ENCODE measurements at regions not wholly inside any gene's neighbourhood (a gene's known extent, or its start where the extent isn't known, plus 50 kb on each side); places are given as distances from the start of the nearest gene placed in this dataset.

GRCh38 chr14:38105106-38105702 is 102.5 kb upstream of the SSTR1 start:
- Mint-ChIP-seq H3K4me1 (ENCODE audit: low read depth) (peaks cover 15% of the 10 kb centered on the region), H3K4me3 (no peak overlapping the region), H3K9me3 (ENCODE audit: insufficient read depth) (peaks cover 11% of the 10 kb centered on the region), H3K36me3 (ENCODE audit: low read depth) (peaks cover 11% of the 10 kb centered on the region), H3K27ac (no peak overlapping the region), H3K27me3 (ENCODE audit: low read depth) (no peaks in the 10 kb centered on the region)
- ChIA-PET POLR2A (no interaction called here), CTCF (no interaction called here)
- ATAC-seq = no peak
- no peak for DNase-seq

- Mint-ChIP-seq H3K27ac (peak overlapping the region; percentile 16), H3K4me3 (no peak overlapping the region), H3K36me3 (ENCODE audit: low read depth) (peaks cover 11% of the 10 kb centered on the region), H3K4me1 (ENCODE audit: low read depth) (peaks cover 15% of the 10 kb centered on the region), H3K9me3 (ENCODE audit: insufficient read depth) (peaks cover 8% of the 10 kb centered on the region), H3K27me3 (ENCODE audit: low read depth) (no peaks in the 10 kb centered on the region)
- DNase-seq = no peak
- ChIA-PET CTCF (no interaction called here), POLR2A (no interaction called here)
- ATAC-seq = peak; percentile 33
Observed at GRCh38 chr14:38107216-38107631, 100.5 kb upstream of the SSTR1 start.

- no peak for ATAC-seq
- ChIA-PET POLR2A (no interaction called here), CTCF (no interaction called here)
- Mint-ChIP-seq H3K9me3 (ENCODE audit: insufficient read depth) (peaks cover 7% of the 10 kb centered on the region), H3K4me3 (no peak overlapping the region), H3K36me3 (ENCODE audit: low read depth) (peaks cover 11% of the 10 kb centered on the region), H3K27me3 (ENCODE audit: low read depth) (no peaks in the 10 kb centered on the region), H3K4me1 (ENCODE audit: low read depth) (peaks cover 12% of the 10 kb centered on the region), H3K27ac (no peak overlapping the region)
- no peak for DNase-seq
Observed at GRCh38 chr14:38108681-38109080, 99.0 kb upstream of the SSTR1 start.

- Mint-ChIP-seq H3K9me3 (ENCODE audit: insufficient read depth) (peaks cover 7% of the 10 kb centered on the region), H3K36me3 (ENCODE audit: low read depth) (peaks cover 11% of the 10 kb centered on the region), H3K4me3 (no peak overlapping the region), H3K27me3 (ENCODE audit: low read depth) (no peaks in the 10 kb centered on the region), H3K4me1 (ENCODE audit: low read depth) (peaks cover 9% of the 10 kb centered on the region), H3K27ac (no peak overlapping the region)
- POLR2A ChIA-PET = no interaction called here
- DNase-seq = no peak
- CTCF ChIA-PET = no interaction called here
- ATAC-seq = no peak
Observed at GRCh38 chr14:38110258-38110657, 97.4 kb upstream of the SSTR1 start.

- ATAC-seq (no peak), DNase-seq (no peak)
- H3K36me3 Mint-ChIP-seq (ENCODE audit: low read depth) = peaks cover 11% of the 10 kb centered on the region
- H3K27me3 Mint-ChIP-seq (ENCODE audit: low read depth) = no peaks in the 10 kb centered on the region
- POLR2A ChIA-PET = no interaction called here
- H3K4me3 Mint-ChIP-seq = no peak overlapping the region
- peaks cover 9% of the 10 kb centered on the region for H3K4me1 Mint-ChIP-seq (ENCODE audit: low read depth)
- peaks cover 7% of the 10 kb centered on the region for H3K9me3 Mint-ChIP-seq (ENCODE audit: insufficient read depth)
- no peak overlapping the region for H3K27ac Mint-ChIP-seq
- CTCF ChIA-PET = interaction anchor here (1.8 kb wide), 1 partner anchor 48 kb away, joined by 4 read pairs; no protein-coding TSS in a partner anchor
Observed at GRCh38 chr14:38111046-38111445, 96.7 kb upstream of the SSTR1 start.

- no peaks in the 10 kb centered on the region for H3K9me3 Mint-ChIP-seq (ENCODE audit: insufficient read depth)
- H3K4me3 Mint-ChIP-seq = no peak overlapping the region
- ATAC-seq (no peak), DNase-seq (no peak)
- H3K4me1 Mint-ChIP-seq (ENCODE audit: low read depth) = no peaks in the 10 kb centered on the region
- H3K27me3 Mint-ChIP-seq (ENCODE audit: low read depth) = no peaks in the 10 kb centered on the region
- ChIA-PET POLR2A (no interaction called here), CTCF (no interaction called here)
- no peak overlapping the region for H3K27ac Mint-ChIP-seq
- H3K36me3 Mint-ChIP-seq (ENCODE audit: low read depth) = no peaks in the 10 kb centered on the region
Observed at GRCh38 chr14:38113546-38113945, 94.2 kb upstream of the SSTR1 start.

GRCh38 chr14:38116895-38117294 is 90.8 kb upstream of the SSTR1 start:
- DNase-seq (no peak), ATAC-seq (no peak)
- H3K27me3 Mint-ChIP-seq (ENCODE audit: low read depth) = no peaks in the 10 kb centered on the region

GRCh38 chr14:38120109-38120508 is 87.6 kb upstream of the SSTR1 start:
- no peak for ATAC-seq
- Mint-ChIP-seq H3K9me3 (ENCODE audit: insufficient read depth) (no peaks in the 10 kb centered on the region), H3K27ac (no peak overlapping the region), H3K4me3 (no peak overlapping the region), H3K36me3 (ENCODE audit: low read depth) (no peaks in the 10 kb centered on the region), H3K27me3 (ENCODE audit: low read depth) (no peaks in the 10 kb centered on the region), H3K4me1 (ENCODE audit: low read depth) (peaks cover 5% of the 10 kb centered on the region)
- DNase-seq = no peak
- POLR2A ChIA-PET = no interaction called here
- CTCF ChIA-PET = no interaction called here

More at GRCh38 chr14:38116895-38117294, 90.8 kb upstream of the SSTR1 start:
- Mint-ChIP-seq H3K27ac (no peak overlapping the region), H3K9me3 (ENCODE audit: insufficient read depth) (no peaks in the 10 kb centered on the region), H3K4me1 (ENCODE audit: low read depth) (peaks cover 2% of the 10 kb centered on the region), H3K36me3 (ENCODE audit: low read depth) (no peaks in the 10 kb centered on the region), H3K4me3 (no peak overlapping the region)
- CTCF ChIA-PET = no interaction called here
- POLR2A ChIA-PET = no interaction called here

- Mint-ChIP-seq H3K9me3 (ENCODE audit: insufficient read depth) (no peaks in the 10 kb centered on the region), H3K27ac (no peak overlapping the region), H3K4me1 (ENCODE audit: low read depth) (peaks cover 5% of the 10 kb centered on the region), H3K4me3 (no peak overlapping the region), H3K27me3 (ENCODE audit: low read depth) (no peaks in the 10 kb centered on the region), H3K36me3 (ENCODE audit: low read depth) (no peaks in the 10 kb centered on the region)
- ChIA-PET POLR2A (no interaction called here), CTCF (interaction anchor here (1.1 kb wide), 1 partner anchor 9 kb away, joined by 4 read pairs; no protein-coding TSS in a partner anchor)
- DNase-seq (no peak), ATAC-seq (no peak)
Observed at GRCh38 chr14:38121320-38122020, 86.2 kb upstream of the SSTR1 start.

GRCh38 chr14:38122241-38122640 is 85.5 kb upstream of the SSTR1 start:
- no peak overlapping the region for H3K27ac Mint-ChIP-seq
- no peaks in the 10 kb centered on the region for H3K9me3 Mint-ChIP-seq (ENCODE audit: insufficient read depth)
- DNase-seq (no peak), ATAC-seq (no peak)
- peaks cover 5% of the 10 kb centered on the region for H3K4me1 Mint-ChIP-seq (ENCODE audit: low read depth)
- H3K4me3 Mint-ChIP-seq = no peak overlapping the region
- no peaks in the 10 kb centered on the region for H3K27me3 Mint-ChIP-seq (ENCODE audit: low read depth)
- ChIA-PET POLR2A (no interaction called here), CTCF (interaction anchor here (1.1 kb wide), 1 partner anchor 10 kb away, joined by 4 read pairs; no protein-coding TSS in a partner anchor)
- no peaks in the 10 kb centered on the region for H3K36me3 Mint-ChIP-seq (ENCODE audit: low read depth)

- Mint-ChIP-seq H3K36me3 (ENCODE audit: low read depth) (no peaks in the 10 kb centered on the region), H3K27me3 (ENCODE audit: low read depth) (no peaks in the 10 kb centered on the region), H3K4me3 (no peak overlapping the region), H3K9me3 (ENCODE audit: insufficient read depth) (no peaks in the 10 kb centered on the region), H3K4me1 (ENCODE audit: low read depth) (peaks cover 5% of the 10 kb centered on the region), H3K27ac (no peak overlapping the region)
- DNase-seq (no peak), ATAC-seq (no peak)
- POLR2A ChIA-PET = no interaction called here
- CTCF ChIA-PET = no interaction called here
Observed at GRCh38 chr14:38124506-38124905, 83.2 kb upstream of the SSTR1 start.

GRCh38 chr14:38125481-38126037 is 82.1 kb upstream of the SSTR1 start:
- CTCF ChIA-PET = interaction anchor here (1.2 kb wide), 1 partner anchor 60 kb away, joined by 3 read pairs; no protein-coding TSS in a partner anchor
- H3K27me3 Mint-ChIP-seq (ENCODE audit: low read depth) = no peaks in the 10 kb centered on the region
- H3K4me3 Mint-ChIP-seq = no peak overlapping the region
- ATAC-seq (no peak), DNase-seq (no peak)
- H3K36me3 Mint-ChIP-seq (ENCODE audit: low read depth) = no peaks in the 10 kb centered on the region
- POLR2A ChIA-PET = no interaction called here
- H3K4me1 Mint-ChIP-seq (ENCODE audit: low read depth) = peaks cover 14% of the 10 kb centered on the region
- H3K27ac Mint-ChIP-seq = no peak overlapping the region
- no peaks in the 10 kb centered on the region for H3K9me3 Mint-ChIP-seq (ENCODE audit: insufficient read depth)

Measured in activated CD8-positive, alpha-beta T cell treated with anti-CD3 and anti-CD28 coated beads, Interleukin-2, amount 10 ng/mL, durations not matched to agents 7 days and 5 days (primary cell).